SKM-1 treated with dmso at 0.1 percent for 144 hours (cell line): ENCODE measurements at regions not wholly inside any gene's neighbourhood (a gene's known extent, or its start where the extent isn't known, plus 50 kb on each side); places are given as distances from the start of the nearest gene placed in this dataset.

Experiments used
- DNase-seq: peaks from one replicate; lab custom pipeline; 2025; ENCODE audit not compliant: unreplicated experiment; lab: John Stamatoyannopoulos, UW

GRCh38 chr18:73261243-73261642 lies 393.5 kb upstream of the NETO1 start:
- no peak for DNase-seq

GRCh38 chr18:73258375-73259087 lies 390.7 kb upstream of the NETO1 start:
- DNase-seq, result no peak

- no peak for DNase-seq
Observed at GRCh38 chr18:73254564-73254963, 386.8 kb upstream of the NETO1 start.

- no peak for DNase-seq
Observed at GRCh38 chr18:73249030-73249429, 381.2 kb upstream of the NETO1 start.

GRCh38 chr18:73246763-73247162 lies 379.0 kb upstream of the NETO1 start:
- DNase-seq, result no peak

GRCh38 chr18:73245345-73245744 lies 377.6 kb upstream of the NETO1 start:
- DNase-seq, result no peak

GRCh38 chr18:73244401-73244800 lies 376.6 kb upstream of the NETO1 start:
- no peak for DNase-seq

- DNase-seq, result no peak
Observed at GRCh38 chr18:73240899-73241298, 373.1 kb upstream of the NETO1 start.

- no peak for DNase-seq
Observed at GRCh38 chr18:73235921-73236320, 368.1 kb upstream of the NETO1 start.

- DNase-seq, result no peak
Observed at GRCh38 chr18:73235491-73235890, 367.7 kb upstream of the NETO1 start.

- no peak for DNase-seq
Observed at GRCh38 chr18:73232933-73233332, 365.1 kb upstream of the NETO1 start.

GRCh38 chr18:73220663-73221062 lies 352.9 kb upstream of the NETO1 start:
- DNase-seq, result no peak

GRCh38 chr18:73218293-73218692 lies 350.5 kb upstream of the NETO1 start:
- DNase-seq, result no peak

GRCh38 chr18:73214970-73215369 lies 347.2 kb upstream of the NETO1 start:
- no peak for DNase-seq

GRCh38 chr18:73212442-73212841 lies 344.7 kb upstream of the NETO1 start:
- DNase-seq, result no peak

GRCh38 chr18:73201940-73202339 lies 334.2 kb upstream of the NETO1 start:
- DNase-seq, result no peak

GRCh38 chr18:73199151-73199550 lies 331.4 kb upstream of the NETO1 start:
- DNase-seq, result no peak

GRCh38 chr18:73189718-73190117 lies 321.9 kb upstream of the NETO1 start:
- no peak for DNase-seq

GRCh38 chr18:73168236-73168635 lies 300.4 kb upstream of the NETO1 start:
- DNase-seq, result no peak

GRCh38 chr18:73164430-73164829 lies 296.6 kb upstream of the NETO1 start:
- DNase-seq, result no peak

GRCh38 chr18:73163236-73163635 lies 295.4 kb upstream of the NETO1 start:
- DNase-seq, result no peak

- no peak for DNase-seq
Observed at GRCh38 chr18:73156117-73156516, 288.3 kb upstream of the NETO1 start.

- DNase-seq, result no peak
Observed at GRCh38 chr18:73153271-73153670, 285.5 kb upstream of the NETO1 start.
